ENCODE measurements at regions not wholly inside any gene's neighbourhood (a gene's known extent, or its start where the extent isn't known, plus 50 kb on each side); places are given as distances from the start of the nearest gene placed in this dataset.

DNA sequence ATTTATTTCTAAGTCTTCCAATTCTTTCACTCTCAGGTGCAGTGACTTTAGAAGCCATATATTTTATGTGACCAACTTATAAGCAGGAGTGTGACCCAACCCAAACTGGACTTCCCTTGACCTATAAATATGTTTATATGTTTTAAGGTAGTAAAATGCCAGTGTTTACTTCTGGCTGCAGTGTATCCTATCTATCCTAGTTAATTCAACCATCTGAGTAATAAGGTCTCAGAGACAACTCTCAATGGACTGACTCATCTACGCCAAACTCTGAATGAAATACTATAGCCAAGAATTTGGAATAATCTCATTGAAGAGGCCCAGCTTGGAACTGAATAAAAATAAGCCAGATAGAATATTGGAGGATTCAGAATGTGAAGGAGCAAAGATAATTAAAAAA lies 544.5 kb upstream of the SORCS1 start:
- H3K4me3 ChIP-seq (ENCODE audit: low read depth, low read length), result no peak overlapping the region
- TF ChIP-seq, protein P1, sequence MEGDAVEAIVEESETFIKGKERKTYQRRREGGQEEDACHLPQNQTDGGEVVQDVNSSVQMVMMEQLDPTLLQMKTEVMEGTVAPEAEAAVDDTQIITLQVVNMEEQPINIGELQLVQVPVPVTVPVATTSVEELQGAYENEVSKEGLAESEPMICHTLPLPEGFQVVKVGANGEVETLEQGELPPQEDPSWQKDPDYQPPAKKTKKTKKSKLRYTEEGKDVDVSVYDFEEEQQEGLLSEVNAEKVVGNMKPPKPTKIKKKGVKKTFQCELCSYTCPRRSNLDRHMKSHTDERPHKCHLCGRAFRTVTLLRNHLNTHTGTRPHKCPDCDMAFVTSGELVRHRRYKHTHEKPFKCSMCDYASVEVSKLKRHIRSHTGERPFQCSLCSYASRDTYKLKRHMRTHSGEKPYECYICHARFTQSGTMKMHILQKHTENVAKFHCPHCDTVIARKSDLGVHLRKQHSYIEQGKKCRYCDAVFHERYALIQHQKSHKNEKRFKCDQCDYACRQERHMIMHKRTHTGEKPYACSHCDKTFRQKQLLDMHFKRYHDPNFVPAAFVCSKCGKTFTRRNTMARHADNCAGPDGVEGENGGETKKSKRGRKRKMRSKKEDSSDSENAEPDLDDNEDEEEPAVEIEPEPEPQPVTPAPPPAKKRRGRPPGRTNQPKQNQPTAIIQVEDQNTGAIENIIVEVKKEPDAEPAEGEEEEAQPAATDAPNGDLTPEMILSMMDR (conservative IDR thresholded peaks at IDR 0.05; ENCODE audit: low read depth, low read length), result no peak
- no peak for DNase-seq (ENCODE audit: low read depth)

DNA sequence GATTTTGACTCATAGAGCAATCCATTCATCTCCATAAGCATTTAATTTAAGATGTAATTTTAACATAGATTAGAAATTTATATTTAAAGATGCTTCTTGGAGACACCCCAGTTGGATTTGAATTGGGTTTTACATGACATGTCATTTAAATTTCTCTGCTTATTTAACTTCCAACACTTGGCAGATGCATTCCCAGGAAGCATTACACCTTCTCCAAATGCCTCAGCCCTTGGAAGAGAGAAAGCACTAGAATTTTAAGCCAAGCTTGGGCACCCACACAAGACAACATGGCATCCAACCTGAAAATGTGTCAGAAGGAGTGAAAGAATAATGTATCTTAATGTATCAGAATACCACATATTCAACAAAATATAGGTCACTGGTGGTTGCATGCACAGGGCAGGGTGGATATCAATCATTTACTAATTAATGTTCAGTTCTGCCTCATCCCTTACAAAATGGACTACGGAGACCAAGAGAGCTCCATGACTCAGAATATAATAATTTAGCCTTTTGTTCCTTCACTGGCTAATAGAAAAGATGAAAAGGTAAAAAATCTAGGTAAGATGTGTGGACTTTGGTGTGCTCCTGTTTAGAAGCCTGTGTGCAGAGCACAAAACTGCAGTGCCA lies 541.7 kb upstream of the SORCS1 start:
- TF ChIP-seq, protein P1 (conservative IDR thresholded peaks at IDR 0.05; ENCODE audit: low read depth, low read length), result no peak
- DNase-seq (ENCODE audit: low read depth), result no peak
- H3K4me3 ChIP-seq (ENCODE audit: low read depth, low read length), result no peak overlapping the region

DNA sequence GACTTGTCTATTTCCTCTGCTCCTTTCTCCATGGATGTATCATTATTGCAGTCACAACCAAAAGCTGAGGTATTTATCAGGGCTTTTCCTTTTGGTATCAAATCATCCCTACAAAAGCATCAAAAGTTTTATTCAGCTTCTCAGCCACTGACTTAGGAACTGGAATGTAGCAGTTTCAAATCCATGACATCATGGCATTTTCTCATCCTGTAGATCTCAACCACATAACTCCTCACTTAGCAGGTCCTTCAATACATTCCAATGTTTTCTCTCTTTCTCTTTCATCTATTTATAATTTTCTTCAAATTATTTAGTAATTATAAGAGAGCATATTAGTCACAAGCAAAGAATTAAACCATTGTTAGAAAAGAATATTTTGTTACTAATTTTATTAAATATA lies 537.4 kb upstream of the SORCS1 start:
- TF ChIP-seq, protein P1 (conservative IDR thresholded peaks at IDR 0.05; ENCODE audit: low read depth, low read length), result no peak
- no peak overlapping the region for H3K4me3 ChIP-seq (ENCODE audit: low read depth, low read length)
- DNase-seq (ENCODE audit: low read depth), result peak; percentile 2

DNA sequence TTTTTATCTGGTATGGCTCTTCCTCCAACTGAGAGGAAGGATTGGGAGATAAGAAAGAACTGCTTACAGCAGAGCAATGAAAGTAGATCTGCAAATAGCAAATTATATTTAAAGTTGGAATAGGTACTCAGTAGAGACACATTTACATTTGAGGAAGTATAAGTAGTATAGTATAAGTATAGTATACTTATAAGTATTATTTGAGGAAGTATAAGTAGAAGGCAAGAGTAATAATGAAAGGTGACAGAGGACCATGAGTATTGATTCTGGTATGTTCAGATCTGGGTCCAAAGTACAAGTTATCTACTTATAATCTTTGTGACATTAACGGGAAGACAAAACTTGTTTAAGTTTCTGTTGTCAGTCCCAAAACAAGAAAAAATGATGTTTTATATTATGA lies 527.6 kb upstream of the SORCS1 start:
- no peak overlapping the region for H3K4me3 ChIP-seq (ENCODE audit: low read depth, low read length)
- no peak for DNase-seq (ENCODE audit: low read depth)
- TF ChIP-seq, protein P1 (conservative IDR thresholded peaks at IDR 0.05; ENCODE audit: low read depth, low read length), result no peak

DNA sequence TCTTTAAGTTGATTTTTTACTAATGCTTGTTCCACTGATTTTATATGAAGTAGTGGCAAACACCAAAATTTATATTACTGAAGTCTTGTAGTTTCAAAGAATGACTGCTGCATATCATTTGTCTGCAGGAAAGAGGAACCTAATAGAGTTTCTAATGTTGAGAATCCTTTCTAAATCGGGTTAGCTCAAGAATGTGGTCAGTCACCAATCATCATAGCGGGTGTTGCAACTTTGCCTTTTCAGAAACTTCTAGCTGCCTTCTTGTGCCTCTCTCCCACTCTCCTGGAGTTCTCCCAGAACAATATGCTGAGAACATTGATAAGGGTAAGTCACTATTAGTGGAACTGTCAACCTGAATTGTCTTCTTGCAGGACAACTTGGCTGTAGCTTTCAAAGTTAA lies 524.8 kb upstream of the SORCS1 start:
- no peak for DNase-seq (ENCODE audit: low read depth)
- H3K4me3 ChIP-seq (ENCODE audit: low read depth, low read length), result no peak overlapping the region
- TF ChIP-seq, protein P1 (conservative IDR thresholded peaks at IDR 0.05; ENCODE audit: low read depth, low read length), result no peak

DNA sequence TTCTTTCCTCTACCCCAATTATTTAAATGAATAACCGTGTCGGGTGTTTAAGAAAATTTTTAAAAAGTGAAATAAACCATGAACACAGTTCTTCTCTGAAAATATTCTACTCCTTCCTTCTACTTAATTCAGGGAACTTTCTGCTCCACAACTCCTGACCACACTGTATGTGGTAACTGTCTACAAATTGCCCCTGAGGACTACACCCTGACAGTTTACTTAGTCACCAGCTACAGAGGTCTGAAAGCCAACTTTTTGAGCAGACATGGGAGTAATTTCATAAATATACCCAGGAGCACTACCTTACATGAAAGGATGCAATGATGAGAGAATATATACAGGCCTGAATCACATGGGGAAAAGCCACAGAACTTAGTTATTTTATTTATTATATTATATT lies 523.2 kb upstream of the SORCS1 start:
- no peak overlapping the region for H3K4me3 ChIP-seq (ENCODE audit: low read depth, low read length)
- no peak for DNase-seq (ENCODE audit: low read depth)
- TF ChIP-seq, protein P1 (conservative IDR thresholded peaks at IDR 0.05; ENCODE audit: low read depth, low read length), result no peak

- TF ChIP-seq, protein P1 (conservative IDR thresholded peaks at IDR 0.05; ENCODE audit: low read depth, low read length), result no peak
- H3K4me3 ChIP-seq (ENCODE audit: low read depth, low read length), result no peak overlapping the region
- DNase-seq (ENCODE audit: low read depth), result no peak
These were observed 521.6 kb upstream of the SORCS1 start for GRCh38 chr10:107686095-107686494.
